HT1080 (cell line): ENCODE measurements at regions not wholly inside any gene's neighbourhood (a gene's known extent, or its start where the extent isn't known, plus 50 kb on each side); places are given as distances from the start of the nearest gene placed in this dataset.
A peak's percentile ranks its signal among the peaks of the same experiment; 100 is the strongest.
"Not testable (repeated sequence)": the region's sequence is repeated elsewhere in the genome, so short reads cannot be mapped to it uniquely, and the experiment has no call there.

ENCODE experiments used
- DNase-seq: peaks from one replicate; pipeline ENCODE4 v3.0.0-alpha.2; 2015; ENCODE audit warnings: low read depth

DNA sequence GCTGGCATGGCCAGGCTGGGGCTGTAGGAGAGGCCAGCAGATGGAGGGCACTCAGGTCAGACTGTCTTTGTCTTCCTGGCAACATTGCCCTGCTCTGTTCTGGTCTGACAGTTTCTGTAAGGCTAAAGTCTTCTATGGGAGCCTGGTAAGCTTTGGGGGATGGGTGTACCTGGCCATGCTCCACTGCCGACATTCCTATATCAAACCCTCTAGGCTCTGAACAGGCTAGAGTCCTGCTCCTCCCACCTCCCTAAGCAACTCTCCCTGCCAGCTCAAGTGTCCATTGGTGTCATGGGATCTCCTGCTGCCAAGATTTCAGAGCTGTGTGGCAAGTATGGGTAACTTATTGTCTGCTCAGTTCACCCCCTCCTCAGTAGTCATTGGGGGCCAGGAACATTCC is 163.5 kb upstream of the UGT8 start:
- no peak for DNase-seq

DNA sequence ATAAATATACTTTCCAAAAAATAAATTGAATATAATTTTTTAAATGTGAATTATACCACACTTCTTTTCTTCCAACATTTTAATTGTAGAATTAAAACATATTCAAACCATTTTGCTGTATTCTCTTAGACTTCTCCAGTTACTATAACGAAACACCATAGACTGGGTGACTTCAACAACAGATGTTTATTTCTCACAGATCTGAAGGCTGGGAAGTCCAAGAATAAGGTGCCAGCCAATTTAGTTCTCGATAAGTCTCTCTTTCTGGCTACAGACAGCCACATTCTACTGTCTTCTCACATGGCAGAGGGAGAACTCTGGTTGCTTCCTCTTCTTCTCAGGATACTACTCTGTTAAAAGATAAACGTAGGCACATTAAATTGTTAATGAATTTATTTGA is 155.8 kb upstream of the UGT8 start:
- DNase-seq, result no peak

DNA sequence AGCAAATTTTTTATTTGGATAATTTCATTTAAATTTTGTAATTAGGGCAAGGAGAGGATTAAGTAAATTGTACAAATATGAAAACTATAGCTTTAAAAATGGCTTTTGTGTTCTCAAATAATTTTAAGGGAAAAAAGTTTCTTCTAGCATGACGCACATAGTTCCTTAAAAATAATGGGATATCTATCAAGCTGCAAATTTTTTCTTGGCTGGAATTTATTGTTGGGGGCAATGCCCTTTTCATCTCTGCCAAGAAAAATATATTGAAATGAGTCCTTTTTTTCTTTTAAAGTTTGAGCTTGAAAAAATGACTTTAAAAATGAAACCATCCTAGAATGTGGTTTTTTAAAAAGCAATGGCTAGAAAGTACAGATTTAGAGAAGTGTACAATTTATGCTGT is 154.4 kb upstream of the UGT8 start:
- DNase-seq, result no peak

DNA sequence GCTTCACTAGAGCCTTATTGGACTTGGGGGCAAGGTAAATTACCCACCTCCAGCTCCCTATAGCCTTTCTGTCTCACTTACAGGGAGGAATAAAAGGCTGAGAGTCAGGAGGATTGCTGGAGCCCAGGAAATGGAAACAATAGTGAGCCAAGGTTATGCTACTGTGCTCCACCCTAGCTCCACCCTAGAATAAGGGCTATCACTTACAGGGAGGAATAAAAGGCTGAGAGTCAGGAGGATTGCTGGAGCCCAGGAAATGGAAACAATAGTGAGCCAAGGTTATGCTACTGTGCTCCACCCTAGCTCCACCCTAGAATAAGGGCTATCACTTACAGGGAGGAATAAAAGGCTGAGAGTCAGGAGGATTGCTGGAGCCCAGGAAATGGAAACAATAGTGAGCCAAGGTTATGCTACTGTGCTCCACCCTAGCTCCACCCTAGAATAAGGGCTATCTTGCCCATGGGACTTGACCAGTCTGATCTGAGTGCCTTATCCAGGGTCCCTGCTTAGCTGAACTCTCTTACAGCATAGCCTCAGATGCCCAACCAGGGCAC is 150.6 kb upstream of the UGT8 start:
- DNase-seq, result not testable (repeated sequence)

DNA sequence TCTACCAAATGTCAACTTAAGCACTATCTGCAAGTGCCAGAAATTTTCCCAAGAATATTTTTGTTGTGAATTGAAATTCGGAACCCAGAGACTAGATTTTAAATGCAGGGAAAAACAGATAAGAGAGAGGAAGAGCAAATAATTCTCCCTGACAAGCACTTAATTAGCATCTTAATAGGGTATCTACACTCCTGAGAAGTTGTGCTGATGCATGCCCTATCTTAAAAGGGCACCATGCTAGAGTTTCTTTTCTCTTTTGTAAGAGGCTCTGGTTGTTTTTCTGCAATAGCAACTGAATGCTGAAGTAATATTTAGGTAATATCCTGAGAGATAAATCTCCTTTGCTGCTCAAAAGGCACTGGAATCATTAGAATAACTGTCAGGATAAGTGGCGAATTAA is 139.9 kb upstream of the UGT8 start:
- no peak for DNase-seq

DNA sequence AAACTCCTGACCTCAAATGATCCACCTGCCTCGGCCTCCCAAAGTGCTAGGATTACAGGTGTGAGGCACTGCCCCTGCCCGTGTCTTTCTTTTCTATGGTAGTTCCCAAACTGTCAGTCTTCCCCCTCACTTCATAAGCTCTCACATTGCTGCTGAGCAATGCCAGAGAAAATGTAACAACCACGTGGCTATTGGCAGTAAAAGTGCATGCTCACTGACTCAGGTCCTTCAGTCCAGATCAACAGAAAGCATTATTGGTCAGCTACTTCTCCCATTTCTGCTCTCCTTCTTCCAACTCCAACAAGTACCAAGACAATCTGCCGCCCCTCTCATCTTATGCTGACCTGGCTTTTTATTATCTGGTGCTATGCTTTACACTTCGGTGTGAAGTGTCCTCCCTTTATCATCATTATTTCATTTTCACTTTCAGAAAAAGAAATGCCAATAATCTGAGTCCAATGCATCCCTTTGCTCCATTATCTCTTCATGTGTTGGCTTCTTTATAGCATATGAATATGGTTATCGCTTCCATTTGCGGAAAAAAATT is 133.8 kb upstream of the UGT8 start:
- peak; percentile 3 for DNase-seq

DNA sequence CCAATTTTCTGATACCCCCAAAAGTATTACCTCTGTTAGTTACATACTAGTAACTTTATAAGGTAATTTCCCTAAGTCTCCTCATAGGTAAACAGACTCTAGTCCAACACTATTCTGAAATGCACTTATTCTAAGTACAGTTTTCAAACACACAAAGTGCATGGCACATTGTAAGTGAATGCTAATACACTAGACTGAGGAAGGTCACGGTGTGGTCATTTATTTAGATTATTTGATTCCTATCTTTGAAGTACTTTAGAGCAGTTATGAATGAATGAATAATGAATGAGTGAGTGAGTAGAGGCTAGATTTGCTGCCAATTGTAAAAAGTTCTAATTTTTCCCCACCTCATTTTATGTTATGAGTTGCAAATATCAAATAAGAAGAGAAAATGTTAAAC is 132.8 kb upstream of the UGT8 start:
- no peak for DNase-seq

DNA sequence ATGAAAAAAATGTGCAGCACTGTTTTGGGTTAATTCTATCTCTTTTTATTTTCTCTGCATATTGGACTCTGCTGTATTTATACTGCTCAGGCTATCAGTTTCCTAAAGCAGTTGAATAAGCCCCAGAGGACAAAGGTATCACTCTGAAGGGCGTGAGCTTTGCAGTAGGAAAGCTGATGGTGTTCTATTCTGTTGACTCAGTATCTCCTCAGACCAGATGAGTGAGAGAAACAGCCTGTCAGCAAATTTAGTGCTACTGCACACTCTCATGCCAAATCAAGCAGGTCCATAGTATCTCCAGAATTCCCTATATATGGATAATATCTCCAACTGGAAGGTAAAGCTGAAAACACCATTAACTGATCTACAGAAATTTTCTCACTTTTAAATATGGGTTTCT is 132.3 kb upstream of the UGT8 start:
- DNase-seq, result no peak

DNA sequence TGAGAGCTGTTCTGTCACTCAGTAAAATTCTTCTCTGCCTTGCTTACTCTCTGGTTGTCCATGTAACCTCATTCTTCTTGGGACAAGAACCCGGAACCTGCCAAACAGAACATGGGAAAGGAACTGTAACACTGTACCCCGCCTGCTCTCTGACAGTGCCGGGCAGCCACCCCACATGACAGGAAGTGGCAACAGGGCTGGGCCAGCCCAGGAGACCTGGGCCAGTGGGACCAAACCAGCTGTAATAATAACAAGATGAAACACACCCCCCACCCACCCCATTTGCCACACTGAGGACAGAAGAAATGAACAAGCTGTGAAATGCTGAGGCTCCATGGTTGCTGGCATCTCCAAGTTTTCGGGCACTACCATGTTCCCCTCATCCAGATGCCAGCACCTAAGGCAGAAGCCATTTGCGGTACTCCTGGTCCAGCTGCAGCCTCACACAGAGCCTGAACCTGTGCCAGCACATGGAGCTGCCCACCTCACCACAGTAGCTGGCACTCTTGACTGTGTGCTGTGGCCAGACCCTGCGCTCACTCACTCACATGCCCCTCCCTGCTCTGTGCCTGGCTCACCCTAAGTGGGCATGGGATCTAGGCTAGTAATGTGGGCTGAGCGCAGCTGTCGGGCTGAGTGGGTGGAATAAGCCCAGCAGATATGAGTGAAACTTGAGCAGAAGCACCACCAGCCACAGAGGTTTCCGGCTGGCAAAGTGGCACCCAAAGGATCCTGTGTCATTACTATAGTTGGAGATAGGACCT is 126.2 kb upstream of the UGT8 start:
- DNase-seq, result no peak

DNA sequence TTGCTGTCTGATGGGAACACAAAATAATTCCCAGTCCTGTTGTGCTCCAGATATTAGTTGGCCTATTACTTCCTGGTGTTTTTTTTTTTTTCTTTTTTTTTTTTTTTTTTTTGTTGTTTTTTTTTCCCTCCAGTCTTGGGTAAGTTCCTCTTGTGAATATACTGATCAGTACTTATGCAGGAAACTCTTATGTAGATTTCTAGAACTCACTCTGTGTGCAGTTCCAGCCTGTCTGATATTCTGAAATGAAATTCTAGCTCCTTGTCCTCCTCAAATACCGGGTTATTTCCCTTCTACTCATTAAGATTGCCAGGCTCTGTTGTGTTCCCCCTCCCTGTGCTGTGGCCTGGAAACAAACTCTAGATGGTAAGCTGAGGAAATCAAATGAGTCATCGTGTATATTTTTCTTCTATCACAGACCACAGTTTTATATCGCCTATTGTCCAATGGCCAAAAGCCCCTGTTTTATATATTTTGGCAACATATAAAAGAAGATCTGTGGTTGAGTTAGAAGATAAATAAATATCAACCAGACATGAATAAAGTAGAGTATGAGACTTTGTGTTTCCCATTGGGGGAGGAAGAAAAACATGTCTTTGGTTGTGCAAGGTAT is 124.3 kb upstream of the UGT8 start:
- DNase-seq, result peak; percentile 17

DNA sequence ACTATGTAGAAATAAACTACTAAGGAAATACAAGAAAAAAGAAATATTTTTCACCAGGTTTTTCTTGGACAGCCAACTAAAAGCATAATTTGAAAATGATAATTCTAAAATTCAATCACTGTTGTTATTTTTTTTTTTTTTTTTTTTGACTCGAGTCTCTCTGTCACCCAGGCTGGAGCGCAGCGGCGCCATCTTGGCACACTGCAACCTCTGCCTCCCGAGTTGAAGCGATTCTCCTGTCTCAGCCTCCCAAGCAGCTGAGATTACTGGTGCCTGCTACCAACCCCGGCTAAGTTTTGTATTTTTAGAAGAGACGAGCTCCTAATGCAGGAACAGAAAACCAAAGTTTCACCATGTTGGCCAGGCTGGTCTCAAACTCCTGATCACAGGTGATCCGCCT is 122.3 kb upstream of the UGT8 start:
- DNase-seq, result no peak

DNA sequence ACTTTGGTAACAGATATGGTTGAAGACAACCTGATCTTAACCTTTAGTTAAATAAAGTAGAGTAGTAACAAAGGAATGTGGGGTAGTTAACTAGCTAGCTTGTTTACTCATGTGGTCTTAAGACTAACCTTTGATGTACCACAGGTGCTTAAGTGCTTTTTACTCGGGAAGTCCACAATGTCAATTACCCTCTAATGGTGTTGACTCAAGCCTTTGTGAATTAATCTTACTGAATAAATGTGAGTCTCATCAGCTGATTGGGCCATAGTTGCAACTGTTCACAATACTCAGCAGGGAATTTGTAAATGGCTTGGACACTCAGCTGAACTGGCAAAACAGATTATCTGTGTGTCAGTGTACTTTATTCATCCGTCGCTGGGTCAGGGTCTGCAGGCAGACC is 119.0 kb upstream of the UGT8 start:
- DNase-seq, result no peak

DNA sequence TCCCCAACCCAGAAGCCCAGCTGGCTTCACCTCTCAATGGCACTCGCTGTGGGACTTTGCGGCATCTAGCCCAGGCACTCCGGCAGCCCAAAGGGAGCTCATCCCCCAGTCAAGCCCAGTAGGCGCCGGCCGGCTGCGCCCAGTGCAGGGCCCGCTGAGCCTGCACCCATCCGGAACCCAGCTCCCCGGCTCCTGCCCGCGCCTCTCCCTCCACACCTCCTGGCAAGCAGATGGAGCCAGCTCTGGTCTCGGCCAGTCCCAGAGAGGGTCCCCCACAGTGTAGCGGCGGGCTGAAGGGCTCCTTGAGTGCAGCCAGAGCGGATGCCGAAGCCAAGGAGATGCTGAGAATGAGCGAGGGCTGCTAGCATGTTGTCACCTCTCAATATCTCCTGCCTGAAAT is 116.8 kb upstream of the UGT8 start:
- DNase-seq, result no peak

DNA sequence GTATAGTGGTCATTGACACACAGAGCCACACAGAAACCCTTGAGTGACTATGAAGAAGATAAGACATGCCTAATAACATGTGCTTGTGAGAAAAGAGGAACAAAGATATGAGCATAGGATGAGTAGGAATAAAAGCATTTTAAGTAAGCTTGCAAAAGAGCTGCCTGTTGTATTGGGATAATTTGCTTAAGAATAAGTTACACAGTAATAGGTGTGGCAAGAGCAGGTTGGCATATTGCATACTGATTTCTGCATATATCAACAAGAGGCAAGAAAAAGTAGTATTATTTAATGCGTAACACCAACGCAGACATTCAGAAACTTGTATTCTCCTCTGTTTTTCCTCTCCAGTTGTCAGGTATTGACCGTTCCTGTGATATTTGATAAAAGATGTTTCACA is 111.5 kb upstream of the UGT8 start:
- DNase-seq, result no peak

DNA sequence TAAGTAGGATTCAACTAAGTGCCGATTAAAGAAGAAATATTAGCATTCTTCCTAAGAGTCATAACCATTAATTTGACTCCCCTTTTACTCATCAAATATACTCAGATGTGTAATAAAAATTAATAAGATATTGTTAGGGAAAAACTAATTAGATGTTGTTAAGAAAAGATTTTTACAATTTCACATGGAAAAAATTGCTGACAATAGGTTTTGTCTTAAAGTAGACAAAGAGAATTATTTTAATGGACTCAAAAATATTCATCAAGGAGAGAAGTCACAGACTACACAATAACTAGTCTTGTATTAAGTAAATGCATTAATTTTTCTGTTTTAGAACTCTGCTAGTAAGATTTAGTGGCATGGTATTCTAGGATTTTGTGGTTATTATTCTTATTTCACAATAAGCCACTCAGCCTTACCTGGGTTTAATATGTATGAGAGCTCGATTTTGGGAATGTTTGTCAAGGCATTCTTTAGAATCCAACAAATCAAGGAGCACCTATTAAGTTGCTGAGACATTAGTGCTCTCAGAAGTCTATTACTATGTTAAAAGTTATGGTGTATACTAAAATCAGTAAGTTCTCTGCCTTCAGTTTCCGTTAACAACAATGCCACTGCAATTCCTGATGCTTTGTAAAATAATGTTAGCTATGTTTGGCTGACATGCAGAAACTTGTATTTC is 110.2 kb upstream of the UGT8 start:
- DNase-seq, result no peak

DNA sequence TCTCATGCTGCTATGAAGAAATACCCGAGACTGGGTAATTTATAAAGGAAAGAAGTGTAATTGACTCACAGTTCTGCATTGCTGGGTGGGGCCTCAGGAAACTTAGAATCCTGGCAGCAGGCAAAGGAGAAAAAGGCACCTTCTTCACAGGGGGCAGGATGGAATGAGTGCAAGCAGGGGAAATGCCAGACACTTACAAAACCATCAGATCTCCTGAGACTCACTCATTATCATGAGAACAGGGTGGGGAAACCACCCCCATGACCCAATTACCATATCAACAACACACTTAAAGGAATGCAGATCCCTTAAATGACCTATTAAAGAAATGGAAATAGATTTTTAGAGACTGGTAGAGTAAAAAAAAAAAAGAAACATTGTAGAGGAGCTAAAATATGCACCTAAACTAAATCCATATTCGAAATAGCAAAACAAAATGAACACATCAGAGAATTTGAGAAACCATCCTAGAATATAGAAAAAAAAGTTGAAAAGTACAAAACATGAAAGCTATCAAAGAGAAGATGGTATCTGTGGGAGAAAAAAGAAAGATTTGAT is 104.3 kb upstream of the UGT8 start:
- peak; percentile 6 for DNase-seq

DNA sequence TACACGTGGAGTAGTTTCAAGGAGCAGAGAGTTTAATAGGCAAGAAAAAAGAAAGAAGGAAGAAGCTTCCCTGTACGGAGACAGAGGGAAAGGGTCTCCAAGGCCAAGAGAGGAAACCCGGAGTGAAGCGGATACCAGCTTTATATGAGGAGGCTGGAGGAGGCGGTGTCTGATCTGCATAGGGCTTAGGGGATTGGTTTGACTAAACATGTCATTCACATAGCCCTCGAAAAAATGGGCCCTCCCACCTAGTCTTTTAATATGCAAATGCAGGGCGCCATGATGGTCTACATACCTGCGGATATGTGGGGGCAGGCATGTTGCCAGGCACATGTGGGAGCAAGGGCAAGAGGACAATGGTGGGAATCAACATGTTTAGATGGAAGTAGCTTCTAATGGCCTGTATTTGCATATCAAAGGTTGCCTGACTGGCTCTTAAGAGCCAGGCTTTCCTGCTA is 103.1 kb upstream of the UGT8 start:
- DNase-seq, result no peak

DNA sequence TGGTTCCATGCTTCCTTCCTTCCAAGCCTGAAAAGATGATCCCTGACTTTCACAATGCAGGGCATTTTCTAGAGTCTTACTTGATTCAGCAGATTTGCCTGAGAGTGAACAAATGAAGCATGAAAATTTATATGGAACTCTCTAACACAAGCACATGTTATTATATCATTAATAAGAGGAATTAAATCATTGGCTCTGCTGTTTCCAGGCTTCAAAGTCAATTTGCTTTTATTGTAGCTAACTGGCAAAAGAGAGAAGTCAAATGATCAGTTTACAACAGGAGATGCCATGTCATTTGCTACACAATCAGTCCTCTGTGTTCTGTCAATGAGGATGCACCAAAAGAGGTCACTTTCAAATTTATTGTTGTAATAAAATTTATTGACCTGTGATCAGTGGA is 101.5 kb upstream of the UGT8 start:
- DNase-seq, result no peak

DNA sequence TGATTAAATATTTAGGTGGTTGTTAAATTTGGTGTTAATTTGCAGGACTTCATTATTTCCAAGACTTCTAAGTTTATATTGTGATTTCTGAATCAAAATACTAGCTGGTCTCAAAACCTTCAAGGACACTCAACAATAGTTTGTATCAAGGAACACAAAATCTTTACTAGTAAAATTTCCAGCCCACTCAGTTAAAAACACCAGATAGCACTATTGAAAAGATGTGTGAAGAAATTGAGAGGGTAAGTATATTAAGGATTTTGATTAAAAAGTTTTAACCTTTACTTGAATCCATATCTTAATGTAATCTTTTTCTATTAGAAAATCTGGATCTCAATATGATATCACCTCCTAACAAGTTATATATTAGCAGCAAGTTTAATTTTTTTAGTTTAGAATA is 89.3 kb upstream of the UGT8 start:
- no peak for DNase-seq

DNA sequence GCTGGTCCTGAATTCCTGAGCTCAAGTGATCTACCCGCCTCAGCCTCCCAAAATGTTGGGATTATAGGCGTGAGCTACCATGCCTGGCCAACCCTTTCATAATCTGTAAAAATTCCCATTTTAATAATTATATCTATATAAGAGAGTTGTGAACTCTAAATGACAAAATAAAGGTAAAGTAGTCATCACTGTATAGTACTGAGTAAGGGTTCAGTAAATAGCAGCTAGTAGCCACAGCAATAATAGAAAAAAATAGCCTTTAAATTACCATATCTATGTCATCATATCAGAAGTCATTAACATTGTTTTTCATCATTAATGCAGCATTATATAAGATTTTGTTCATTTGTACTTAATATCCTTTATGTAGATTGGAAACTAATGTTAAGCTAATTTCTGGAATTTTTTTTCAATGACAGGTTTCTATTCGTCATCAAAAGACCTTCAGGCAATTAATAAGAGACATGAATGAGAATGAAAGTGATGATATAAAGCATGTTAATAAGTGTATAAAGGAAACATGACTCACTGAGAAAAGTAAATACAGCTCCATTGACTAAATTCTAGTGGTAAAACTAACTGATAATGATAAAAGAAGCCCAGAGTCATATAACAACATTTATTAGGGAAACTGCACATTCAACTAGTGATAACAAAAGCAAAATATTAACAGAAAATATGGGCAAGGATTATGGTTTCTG is 85.9 kb upstream of the UGT8 start:
- no peak for DNase-seq

DNA sequence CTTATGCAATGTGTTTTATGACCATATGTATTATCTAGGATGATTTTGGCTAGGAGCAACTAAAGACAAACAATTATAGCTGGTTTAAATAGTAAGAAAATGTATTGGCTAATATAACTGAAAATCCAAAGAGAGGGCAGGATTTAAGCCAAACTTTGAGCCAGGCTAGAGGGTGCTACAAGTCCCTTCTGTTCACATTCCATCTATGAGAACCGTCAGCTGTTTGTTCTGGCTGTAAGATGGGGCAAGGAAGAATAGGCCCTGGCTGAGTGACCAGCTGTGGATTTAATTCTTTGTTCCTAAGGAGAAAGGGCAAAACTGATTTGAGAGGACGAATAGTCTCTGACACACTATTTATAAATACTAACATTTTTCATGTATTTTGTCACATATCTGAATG is 79.2 kb upstream of the UGT8 start:
- DNase-seq, result no peak
